Mesenchymal stem cell (in vitro differentiated cells and primary cell): ENCODE measurements at regions not wholly inside any gene's neighbourhood (a gene's known extent, or its start where the extent isn't known, plus 50 kb on each side); places are given as distances from the start of the nearest gene placed in this dataset.
A peak's percentile ranks its signal among the peaks of the same experiment; 100 is the strongest.

Source experiments
- DNase-seq: peaks from one replicate; pipeline ENCODE4 v3.0.0-alpha.2; 2013
- H2AFZ ChIP-seq: one replicate; pipeline ENCODE4 v1.6.1; 2013; ENCODE audit warnings: low read depth, mild to moderate bottlenecking, control low read depth, inconsistent platforms, low read length, moderate library complexity
- H2AK5ac ChIP-seq: 2 replicates; pipeline ENCODE4 v1.6.1; 2013; ENCODE audit warnings: low read length, moderate library complexity, mild to moderate bottlenecking, inconsistent platforms; ENCODE audit not compliant: severe bottlenecking
- H2BK120ac ChIP-seq: one replicate; pipeline ENCODE4 v1.6.1; 2013; ENCODE audit warnings: low read depth, mild to moderate bottlenecking, inconsistent platforms, low read length, moderate library complexity
- H2BK12ac ChIP-seq, 2 experiments: one replicate each; pipeline ENCODE4 v1.6.1; 2013; ENCODE audit warnings: inconsistent platforms in 2 of 2, low read length in 2 of 2, mild to moderate bottlenecking in 2 of 2, moderate library complexity in 2 of 2, control low read depth in 1 of 2
- H2BK15ac ChIP-seq: one replicate; pipeline ENCODE4 v1.6.1; 2013; ENCODE audit warnings: mild to moderate bottlenecking, low read depth, inconsistent platforms; ENCODE audit not compliant: poor library complexity, severe bottlenecking
- H2BK5ac ChIP-seq: 2 replicates; pipeline ENCODE4 v1.6.1; 2013; ENCODE audit warnings: low read depth, mild to moderate bottlenecking, low read length, control low read depth, inconsistent platforms; ENCODE audit not compliant: poor library complexity, severe bottlenecking
- H3K14ac ChIP-seq, 2 experiments: one replicate each; pipeline ENCODE4 v1.6.1; 2013; ENCODE audit warnings: inconsistent platforms in 2 of 2, low read length in 2 of 2, control low read depth in 1 of 2, mild to moderate bottlenecking in 1 of 2, moderate library complexity in 1 of 2
- H3K18ac ChIP-seq, 2 experiments: one replicate each; pipeline ENCODE4 v1.6.1; 2013; ENCODE audit warnings: inconsistent platforms in 2 of 2, low read length in 2 of 2, control low read depth in 1 of 2, low read depth in 1 of 2, mild to moderate bottlenecking in 1 of 2
- H3K23ac ChIP-seq, 2 experiments: one replicate each; pipeline ENCODE4 v1.6.1; 2013; ENCODE audit warnings: inconsistent platforms in 2 of 2, low read length in 2 of 2, mild to moderate bottlenecking in 2 of 2, moderate library complexity in 2 of 2, control low read depth in 1 of 2
- H3K27ac ChIP-seq: 2 replicates; pipeline ENCODE4 v1.5.1; 2013; ENCODE audit warnings: mild to moderate bottlenecking, moderate library complexity, low read length, control low read depth, inconsistent platforms; ENCODE audit not compliant: poor library complexity, severe bottlenecking
- H3K27me3 ChIP-seq, 2 experiments: 2 replicates each; pipeline versions ENCODE4 v1.6.1 to v1.7.0; 2013; ENCODE audit warnings: low read length in 2 of 2, mild to moderate bottlenecking in 2 of 2, moderate library complexity in 2 of 2, control low read depth in 1 of 2, inconsistent platforms in 1 of 2; ENCODE audit not compliant: control insufficient read depth in 1 of 2, insufficient read depth in 1 of 2
- H3K36me3 ChIP-seq, 2 experiments: 2 replicates each; pipeline versions ENCODE4 v1.6.1 to v1.7.0; 2013; ENCODE audit warnings: low read length in 2 of 2, control low read depth in 1 of 2, inconsistent platforms in 1 of 2, low read depth in 1 of 2, mild to moderate bottlenecking in 1 of 2; ENCODE audit not compliant: insufficient read depth in 2 of 2, control insufficient read depth in 1 of 2
- H3K4ac ChIP-seq, 2 experiments: one replicate each; pipeline ENCODE4 v1.6.1; 2013; ENCODE audit warnings: inconsistent platforms in 2 of 2, low read length in 2 of 2, mild to moderate bottlenecking in 2 of 2, moderate library complexity in 2 of 2, control low read depth in 1 of 2, low read depth in 1 of 2
- H3K4me1 ChIP-seq: 2 replicates; pipeline ENCODE4 v1.6.1; 2013; ENCODE audit warnings: low read depth, low read length, control low read depth; ENCODE audit not compliant: control insufficient read depth, insufficient read depth
- H3K4me2 ChIP-seq: 2 replicates; pipeline ENCODE4 v1.6.1; 2013; ENCODE audit warnings: low read length, mild to moderate bottlenecking, inconsistent platforms; ENCODE audit not compliant: poor library complexity, severe bottlenecking
- H3K4me3 ChIP-seq, 2 experiments: 2 replicates each; pipeline versions ENCODE4 v1.5.1 to v1.7.0; 2013; ENCODE audit warnings: low read length in 2 of 2, mild to moderate bottlenecking in 2 of 2, control low read depth in 1 of 2, low read depth in 1 of 2; ENCODE audit not compliant: insufficient read depth in 1 of 2
- H3K79me1 ChIP-seq: replicated peaks from 2 replicates; pipeline ENCODE4 v1.6.1; 2013; ENCODE audit warnings: mild to moderate bottlenecking, control low read depth, low read length, inconsistent platforms; ENCODE audit not compliant: poor library complexity, severe bottlenecking
- H3K9ac ChIP-seq: 2 replicates; pipeline ENCODE4 v1.7.0; 2013; ENCODE audit warnings: mild to moderate bottlenecking, low read length, moderate library complexity
- H3K9me3 ChIP-seq: 2 replicates; pipeline ENCODE4 v1.7.0; 2013; ENCODE audit warnings: mild to moderate bottlenecking, low read length; ENCODE audit not compliant: control insufficient read depth
- H4K8ac ChIP-seq: one replicate; pipeline ENCODE4 v1.6.1; 2013; ENCODE audit warnings: inconsistent platforms, mild to moderate bottlenecking, low read length, moderate library complexity
- H4K91ac ChIP-seq: one replicate; pipeline ENCODE4 v1.6.1; 2013; ENCODE audit warnings: mild to moderate bottlenecking, low read length, inconsistent platforms
- WGBS: methylation state at CpG from one replicate; pipeline ENCODE4 v1.1.7; 2013; ENCODE audit warnings: mixed read lengths; 5-methylcytosine and 5-hydroxymethylcytosine counted together
- small RNA-seq: library from polyadenylated mRNA; stranded (forward); fragments of <200 nt; extraction: miRNeasy Mini kit (QIAGEN cat#:217004); gene quantifications from one replicate; pipeline ENCODE3, GENCODE V24; 2013; ENCODE audit warnings: low read depth

DNA sequence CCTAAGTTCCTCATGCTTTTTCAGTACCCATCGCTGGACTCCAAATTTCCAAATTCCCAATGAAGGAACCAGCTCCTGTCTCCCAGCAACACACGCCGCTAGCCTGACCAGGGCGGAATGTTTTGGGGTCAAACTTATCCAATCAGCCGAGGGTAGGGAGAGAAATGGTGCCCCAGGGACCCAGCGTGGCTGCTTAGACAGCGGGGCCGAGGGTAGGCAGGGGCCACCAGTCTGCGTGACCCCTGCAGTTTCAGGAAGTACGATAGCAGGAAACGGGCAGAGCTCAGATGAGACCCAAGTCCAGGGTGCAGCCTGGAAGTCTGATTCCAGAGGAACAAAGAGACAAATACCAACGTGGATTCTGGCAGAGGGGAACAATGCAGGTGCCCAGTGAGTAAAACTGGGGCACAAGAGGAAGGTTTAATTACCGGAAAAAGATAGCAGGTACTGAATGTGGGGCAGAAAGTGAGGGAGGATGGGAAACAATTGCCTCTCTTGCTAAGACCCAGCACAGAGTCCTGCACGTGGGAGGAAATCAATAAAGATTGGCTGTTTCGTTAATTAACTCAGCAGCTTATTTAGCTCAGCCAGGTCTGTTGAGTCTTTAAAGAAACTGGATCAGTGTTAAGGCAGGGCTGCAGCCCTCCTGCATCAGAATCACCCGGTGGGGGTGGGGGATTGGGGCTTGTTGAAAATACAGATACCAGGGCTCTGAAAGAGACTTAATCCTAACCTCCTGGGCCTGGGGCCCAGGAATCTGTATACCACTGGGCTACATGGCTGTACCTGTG is 50.4 kb upstream of the NFE2L3 start:
- H3K27me3 ChIP-seq, result no peaks in the 10 kb centered on the region
- peaks cover 6% of the 10 kb centered on the region for H3K4me1 ChIP-seq
- peak overlapping the region; percentile 36 for H3K9ac ChIP-seq
- H3K4me3 ChIP-seq, result peak overlapping the region in 1 of 2 experiments; percentile 51
- no peak overlapping the region for H3K14ac ChIP-seq
- H2BK12ac ChIP-seq, result no peak overlapping the region
- no peak overlapping the region for H2AK5ac ChIP-seq
- H3K36me3 ChIP-seq, result no peaks in the 10 kb centered on the region
- H3K23ac ChIP-seq, result no peak overlapping the region
- H3K79me1 ChIP-seq, result no peaks in the 10 kb centered on the region
- H3K18ac ChIP-seq, result no peak overlapping the region
- H3K4ac ChIP-seq, result no peak overlapping the region
- peak overlapping the region; percentile 40 for H4K8ac ChIP-seq
- H3K9me3 ChIP-seq, result no peaks in the 10 kb centered on the region
- DNase-seq, result no peak
- H2BK120ac ChIP-seq, result no peak overlapping the region
- H3K27ac ChIP-seq, result no peak overlapping the region
- H3K4me2 ChIP-seq, result peak overlapping the region; percentile 79
- no peak overlapping the region for H2BK15ac ChIP-seq
- H4K91ac ChIP-seq, result no peak overlapping the region
- WGBS, result 41% methylated on average over 16 of the region's 16 CpGs
- peak overlapping the region; percentile 59 for H2AFZ ChIP-seq
- H2BK5ac ChIP-seq, result no peak overlapping the region

GRCh38 chr7:26102176-26102575 is 49.8 kb upstream of the NFE2L3 start:
- no peak overlapping the region for H4K8ac ChIP-seq
- H2BK5ac ChIP-seq, result no peak overlapping the region
- H2BK12ac ChIP-seq, result no peak overlapping the region
- H3K79me1 ChIP-seq, result no peaks in the 10 kb centered on the region
- no peak overlapping the region for H3K4me3 ChIP-seq
- no peaks in the 10 kb centered on the region for H3K27me3 ChIP-seq
- H2AK5ac ChIP-seq, result no peak overlapping the region
- no peak overlapping the region for H2AFZ ChIP-seq
- no peak overlapping the region for H3K18ac ChIP-seq
- H3K14ac ChIP-seq, result peak overlapping the region in 1 of 2 experiments; percentile 12
- no peak overlapping the region for H2BK15ac ChIP-seq
- H4K91ac ChIP-seq, result no peak overlapping the region
- H3K9me3 ChIP-seq, result no peaks in the 10 kb centered on the region
- no peaks in the 10 kb centered on the region for H3K36me3 ChIP-seq
- H3K4ac ChIP-seq, result no peak overlapping the region
- H2BK120ac ChIP-seq, result no peak overlapping the region
- no peak overlapping the region for H3K4me2 ChIP-seq
- WGBS, result 90% methylated on average over 4 of the region's 4 CpGs
- H3K4me1 ChIP-seq, result peaks cover 6% of the 10 kb centered on the region
- no peak overlapping the region for H3K9ac ChIP-seq
- H3K23ac ChIP-seq, result no peak overlapping the region
- H3K27ac ChIP-seq, result no peak overlapping the region
- DNase-seq, result no peak

Small RNA genes in the stretch of these regions (small RNA-seq; reads per million reads assigned to genes)
- gene MIR148A, result 66,104 reads per million, percentile 100 among the genes with 10 or more reads in this experiment
